Loucy (cell line): ENCODE measurements at regions not wholly inside any gene's neighbourhood (a gene's known extent, or its start where the extent isn't known, plus 50 kb on each side); places are given as distances from the start of the nearest gene placed in this dataset.

Source experiments
- H2AFZ ChIP-seq: fragments of 200-600 bp; sonication (generic); 2 replicates; pipeline ENCODE4 v1.6.0; 2016; ENCODE audit warnings: antibody characterized with exemption, mild to moderate bottlenecking, low read length, moderate library complexity
- H3F3A ChIP-seq: fragments of 200-600 bp; 2 replicates; pipeline ENCODE4 v1.6.0; 2016; ENCODE audit warnings: antibody characterized with exemption, low read depth, mild to moderate bottlenecking
- H3K27me3 ChIP-seq: fragments of 200-600 bp; sonication (generic); 2 replicates; pipeline ENCODE4 v1.6.1; 2014; ENCODE audit warnings: low read length, mild to moderate bottlenecking; ENCODE audit not compliant: insufficient read depth, poor library complexity, severe bottlenecking
- H3K36me3 ChIP-seq: fragments of 200-600 bp; sonication (generic); 2 replicates; pipeline ENCODE4 v1.6.1; 2016; ENCODE audit warnings: low read length; ENCODE audit not compliant: insufficient read depth
- H3K4me1 ChIP-seq: fragments of 200-600 bp; sonication (generic); 2 replicates; pipeline ENCODE4 v1.5.1; 2014; ENCODE audit warnings: low read length, mild to moderate bottlenecking; ENCODE audit not compliant: insufficient read depth, poor library complexity, severe bottlenecking
- H3K4me2 ChIP-seq: fragments of 200-600 bp; sonication (generic); 2 replicates; pipeline ENCODE4 v1.6.0; 2014; ENCODE audit warnings: antibody characterized with exemption, low read length, low read depth, mild to moderate bottlenecking; ENCODE audit not compliant: poor library complexity, severe bottlenecking
- H3K4me3 ChIP-seq: fragments of 200-600 bp; sonication (generic); 2 replicates; pipeline ENCODE4 v1.5.1; 2014; ENCODE audit warnings: low read length, mild to moderate bottlenecking, mixed read lengths; ENCODE audit not compliant: poor library complexity, severe bottlenecking
- H3K79me2 ChIP-seq: fragments of 200-600 bp; sonication (generic); 2 replicates; pipeline ENCODE4 v1.6.1; 2014; ENCODE audit warnings: low read length; ENCODE audit not compliant: insufficient read depth
- H3K9ac ChIP-seq: fragments of 200-600 bp; sonication (generic); 2 replicates; pipeline ENCODE4 v1.6.0; 2014; ENCODE audit warnings: mild to moderate bottlenecking, low read depth, low read length, moderate library complexity; ENCODE audit not compliant: poor library complexity, severe bottlenecking
- H3K9me2 ChIP-seq: fragments of 200-600 bp; sonication (generic); replicated peaks from 2 replicates; pipeline ENCODE4 v1.6.1; 2016; ENCODE audit warnings: low read depth, low read length, mixed read lengths
- H3K9me3 ChIP-seq: fragments of 200-600 bp; sonication (generic); 2 replicates; pipeline ENCODE4 v1.6.1; 2014; ENCODE audit warnings: mild to moderate bottlenecking, antibody characterized with exemption, low read length, low read depth; ENCODE audit not compliant: insufficient read depth
- H4K20me1 ChIP-seq: fragments of 200-600 bp; sonication (generic); 2 replicates; pipeline ENCODE4 v1.6.0; 2014; ENCODE audit warnings: antibody characterized with exemption, low read length, mild to moderate bottlenecking; ENCODE audit not compliant: insufficient read depth, poor library complexity, severe bottlenecking
- CTCF ChIP-seq: fragments of 200-600 bp; sonication (generic); conservative IDR thresholded peaks from 2 replicates; pipeline ENCODE4 v1.5.1; 2014; ENCODE audit warnings: mild to moderate bottlenecking, antibody characterized with exemption, low read length
- EZH2phosphoT487 ChIP-seq: fragments of 200-600 bp; IDR thresholded peaks from 2 replicates; pipeline ENCODE4 v1.6.1; 2018; ENCODE audit warnings: antibody characterized with exemption, mild to moderate bottlenecking, moderate library complexity, borderline replicate concordance

GRCh38 chr2:167506395-167506794, 618.1 kb downstream of the XIRP2 start:
- H3K4me1 ChIP-seq: no peaks in the 10 kb centered on the region
- TF ChIP-seq EZH2phosphoT487 (no peak), CTCF (no peak)
- H2AFZ ChIP-seq: no peak overlapping the region
- no peaks in the 10 kb centered on the region for H3K36me3 ChIP-seq
- no peaks in the 10 kb centered on the region for H4K20me1 ChIP-seq
- H3K9me3 ChIP-seq: no peaks in the 10 kb centered on the region
- H3K79me2 ChIP-seq: no peaks in the 10 kb centered on the region
- no peaks in the 10 kb centered on the region for H3F3A ChIP-seq
- no peak overlapping the region for H3K4me2 ChIP-seq
- no peak overlapping the region for H3K4me3 ChIP-seq
- no peak overlapping the region for H3K9ac ChIP-seq
- no peaks in the 10 kb centered on the region for H3K27me3 ChIP-seq
- H3K9me2 ChIP-seq: no peaks in the 10 kb centered on the region

- H3F3A ChIP-seq: no peaks in the 10 kb centered on the region
- H3K79me2 ChIP-seq: no peaks in the 10 kb centered on the region
- H2AFZ ChIP-seq: no peak overlapping the region
- H3K4me2 ChIP-seq: no peak overlapping the region
- no peak overlapping the region for H3K4me3 ChIP-seq
- H3K27me3 ChIP-seq: no peaks in the 10 kb centered on the region
- no peaks in the 10 kb centered on the region for H3K4me1 ChIP-seq
- H3K36me3 ChIP-seq: no peaks in the 10 kb centered on the region
- TF ChIP-seq EZH2phosphoT487 (no peak), CTCF (no peak)
- H3K9me2 ChIP-seq: no peaks in the 10 kb centered on the region
- H4K20me1 ChIP-seq: no peaks in the 10 kb centered on the region
- H3K9me3 ChIP-seq: no peaks in the 10 kb centered on the region
- H3K9ac ChIP-seq: no peak overlapping the region
These were observed 616.4 kb downstream of the XIRP2 start for GRCh38 chr2:167504695-167505094.

- TF ChIP-seq CTCF (no peak), EZH2phosphoT487 (no peak)
- H3K9ac ChIP-seq: no peak overlapping the region
- H3K9me2 ChIP-seq: no peaks in the 10 kb centered on the region
- H2AFZ ChIP-seq: no peak overlapping the region
- no peak overlapping the region for H3K4me2 ChIP-seq
- no peaks in the 10 kb centered on the region for H4K20me1 ChIP-seq
- no peak overlapping the region for H3K4me3 ChIP-seq
- no peaks in the 10 kb centered on the region for H3K27me3 ChIP-seq
- no peaks in the 10 kb centered on the region for H3K4me1 ChIP-seq
- no peaks in the 10 kb centered on the region for H3F3A ChIP-seq
- H3K36me3 ChIP-seq: no peaks in the 10 kb centered on the region
- H3K79me2 ChIP-seq: no peaks in the 10 kb centered on the region
- H3K9me3 ChIP-seq: no peaks in the 10 kb centered on the region
These were observed 615.8 kb downstream of the XIRP2 start for GRCh38 chr2:167504061-167504460.
